ENCODE measurements at regions not wholly inside any gene's neighbourhood (a gene's known extent, or its start where the extent isn't known, plus 50 kb on each side); places are given as distances from the start of the nearest gene placed in this dataset.

GRCh38 chr9:78400496-78400895 lies 103.6 kb downstream of the PSAT1 start:
- no peak for TF ChIP-seq JUN (IDR thresholded peaks at IDR 0.05; ENCODE audit: borderline replicate concordance, insufficient read depth, insufficient read length, low read depth)
- TF ChIP-seq, protein P1, sequence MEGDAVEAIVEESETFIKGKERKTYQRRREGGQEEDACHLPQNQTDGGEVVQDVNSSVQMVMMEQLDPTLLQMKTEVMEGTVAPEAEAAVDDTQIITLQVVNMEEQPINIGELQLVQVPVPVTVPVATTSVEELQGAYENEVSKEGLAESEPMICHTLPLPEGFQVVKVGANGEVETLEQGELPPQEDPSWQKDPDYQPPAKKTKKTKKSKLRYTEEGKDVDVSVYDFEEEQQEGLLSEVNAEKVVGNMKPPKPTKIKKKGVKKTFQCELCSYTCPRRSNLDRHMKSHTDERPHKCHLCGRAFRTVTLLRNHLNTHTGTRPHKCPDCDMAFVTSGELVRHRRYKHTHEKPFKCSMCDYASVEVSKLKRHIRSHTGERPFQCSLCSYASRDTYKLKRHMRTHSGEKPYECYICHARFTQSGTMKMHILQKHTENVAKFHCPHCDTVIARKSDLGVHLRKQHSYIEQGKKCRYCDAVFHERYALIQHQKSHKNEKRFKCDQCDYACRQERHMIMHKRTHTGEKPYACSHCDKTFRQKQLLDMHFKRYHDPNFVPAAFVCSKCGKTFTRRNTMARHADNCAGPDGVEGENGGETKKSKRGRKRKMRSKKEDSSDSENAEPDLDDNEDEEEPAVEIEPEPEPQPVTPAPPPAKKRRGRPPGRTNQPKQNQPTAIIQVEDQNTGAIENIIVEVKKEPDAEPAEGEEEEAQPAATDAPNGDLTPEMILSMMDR (IDR thresholded peaks at IDR 0.05; ENCODE audit: extremely low read depth in 1 of 2, insufficient read depth in 1 of 2, low read depth in 1 of 2, low read length in 2 of 2), result no peak
- no peak for TF ChIP-seq POLR2A (IDR thresholded peaks at IDR 0.05; ENCODE audit: low read depth, low read length)
- TF ChIP-seq POLR2AphosphoS5 (IDR thresholded peaks at IDR 0.05; ENCODE audit: insufficient read depth, low read depth, low read length), result no peak
- TF ChIP-seq, protein P2, sequence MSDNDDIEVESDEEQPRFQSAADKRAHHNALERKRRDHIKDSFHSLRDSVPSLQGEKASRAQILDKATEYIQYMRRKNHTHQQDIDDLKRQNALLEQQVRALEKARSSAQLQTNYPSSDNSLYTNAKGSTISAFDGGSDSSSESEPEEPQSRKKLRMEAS (IDR thresholded peaks at IDR 0.05; ENCODE audit: insufficient read depth, insufficient read length), result no peak
- no peak for TF ChIP-seq FOS (IDR thresholded peaks at IDR 0.05; ENCODE audit: borderline replicate concordance, insufficient read depth, low read length)
- no peak for TF ChIP-seq EZH2 (IDR thresholded peaks at IDR 0.05; ENCODE audit: borderline replicate concordance, low read depth, low read length, severe bottlenecking)
- no peak for TF ChIP-seq MYC (IDR thresholded peaks at IDR 0.05; ENCODE audit: low read depth, low read length)
- TF ChIP-seq GATA2 (IDR thresholded peaks at IDR 0.05; ENCODE audit: insufficient read depth, insufficient read length, low read depth, low read length), result no peak
